ENCODE measurements at regions not wholly inside any gene's neighbourhood (a gene's known extent, or its start where the extent isn't known, plus 50 kb on each side); places are given as distances from the start of the nearest gene placed in this dataset.

GRCh38 chr2:240235811-240236210 lies 95.4 kb upstream of the OTOS start:
- TF ChIP-seq POLR2A (IDR thresholded peaks at IDR 0.05) (no peak), POLR2AphosphoS5 (IDR thresholded peaks at IDR 0.05) (no peak), CTCF (IDR thresholded peaks at IDR 0.05) (no peak), EP300 (IDR thresholded peaks at IDR 0.05) (no peak)
